T47D (cell line): ENCODE measurements at regions not wholly inside any gene's neighbourhood (a gene's known extent, or its start where the extent isn't known, plus 50 kb on each side); places are given as distances from the start of the nearest gene placed in this dataset.

Experiments
- DNase-seq, 2 experiments: peaks; one replicate each; pipeline versions ENCODE4 v3.0.0 to v3.0.0-alpha.2; 2011 to 2012; ENCODE audit warnings: low read depth in 1 of 2, low spot score in 1 of 2
- JUND ChIP-seq: IDR thresholded peaks from 2 replicates; pipeline ENCODE4 v1.6.1; 2012; ENCODE audit warnings: low read depth
- in situ Hi-C: cut with HindIII; loops from 2 replicates; pipeline ENCODE4 v1.10.0; 2016; ENCODE audit warnings: low sequenced_read_pairs, low pct_unique_long_range_greater_than_20kb

DNA sequence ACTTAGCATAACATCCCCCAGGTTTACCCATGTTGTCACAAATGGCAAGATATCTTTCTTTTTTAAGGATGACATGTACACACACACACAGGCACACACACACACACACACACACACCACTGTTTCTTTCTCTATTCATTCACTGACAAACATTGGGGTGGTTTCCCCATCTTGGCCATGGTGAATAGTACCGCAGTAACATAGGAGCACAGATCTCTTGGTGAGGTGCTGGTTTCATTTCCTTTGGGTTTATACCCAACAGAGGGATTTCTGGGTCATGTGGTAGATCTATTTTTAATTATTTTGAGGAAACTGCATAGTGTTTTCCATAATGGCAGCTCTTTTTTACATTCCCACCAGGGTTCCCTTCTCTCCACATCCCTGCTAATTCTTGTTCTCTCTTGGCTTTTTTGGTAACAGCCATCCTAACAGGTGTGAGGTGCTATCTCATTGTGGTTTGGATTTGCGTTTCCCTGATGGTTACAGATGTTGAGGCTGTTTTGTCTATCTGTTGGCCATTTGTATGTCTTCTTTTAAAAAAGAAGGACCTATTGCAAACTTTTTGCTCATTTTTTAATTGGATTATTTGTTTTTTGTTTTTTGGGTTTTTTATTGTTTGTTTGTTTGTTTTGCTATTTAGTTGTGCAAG is 251.7 kb upstream of the IRS2 start:
- no peak for TF ChIP-seq JUND
- DNase-seq = no peak
- in situ Hi-C loops = no loop called here

GRCh38 chr13:110036060-110036459 is 249.7 kb upstream of the IRS2 start:
- no peak for TF ChIP-seq JUND
- in situ Hi-C loops = no loop called here
- DNase-seq = no peak

DNA sequence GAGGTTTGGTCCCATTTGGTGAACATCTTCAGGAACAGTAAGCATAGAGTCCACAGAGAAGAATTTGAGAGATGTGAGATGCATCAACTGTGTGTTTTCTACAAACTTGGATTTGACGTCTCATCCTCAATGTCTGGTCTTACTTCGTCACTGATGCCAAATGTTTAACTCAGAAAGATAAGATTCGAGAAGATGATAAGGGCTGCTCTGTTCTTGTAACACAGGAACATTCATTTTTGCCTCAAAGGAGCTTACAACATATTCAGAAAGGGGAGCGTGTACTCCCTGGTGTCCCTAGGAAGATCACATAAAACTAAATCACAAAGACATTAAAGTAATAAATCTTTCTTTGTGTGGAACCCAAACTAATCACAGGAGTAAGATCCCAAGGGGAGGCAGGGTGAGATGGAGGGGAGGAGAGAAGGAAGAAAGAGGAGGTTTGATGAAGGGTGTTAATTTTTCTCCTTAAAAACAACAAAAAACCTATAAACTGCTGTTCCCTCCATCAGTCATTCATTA is 247.7 kb upstream of the IRS2 start:
- TF ChIP-seq JUND = no peak
- no peak for DNase-seq
- in situ Hi-C loops = no loop called here

- no peak for DNase-seq
- in situ Hi-C loops = no loop called here
- no peak for TF ChIP-seq JUND
Measured at GRCh38 chr13:110032969-110033368, 246.6 kb upstream of the IRS2 start.

DNA sequence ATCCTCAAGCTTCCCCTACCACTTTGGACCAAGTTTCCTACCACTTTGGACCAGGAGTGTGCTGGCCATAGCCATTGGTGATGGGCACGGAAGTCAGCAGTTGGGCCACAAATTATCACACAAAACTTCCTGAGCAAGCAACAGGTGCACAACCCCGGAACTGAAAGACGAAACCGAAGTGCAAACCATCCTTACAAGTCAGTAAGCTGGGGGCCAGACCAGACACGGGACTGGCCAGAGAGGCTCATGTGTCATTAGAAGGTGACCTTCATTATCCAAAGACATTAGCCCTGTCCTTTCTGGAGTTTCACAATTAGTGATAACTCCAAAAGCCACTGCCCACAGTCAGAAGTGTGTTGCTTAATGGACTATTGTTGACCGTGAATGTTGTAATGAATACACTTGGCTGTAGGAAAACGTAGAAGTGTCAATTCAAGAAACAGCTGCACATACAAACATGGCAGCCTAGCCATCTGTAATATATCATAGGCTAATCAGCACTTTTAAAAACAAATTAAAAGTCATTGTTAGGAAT is 244.1 kb upstream of the IRS2 start:
- in situ Hi-C loops = no loop called here
- TF ChIP-seq JUND = no peak
- DNase-seq = no peak

DNA sequence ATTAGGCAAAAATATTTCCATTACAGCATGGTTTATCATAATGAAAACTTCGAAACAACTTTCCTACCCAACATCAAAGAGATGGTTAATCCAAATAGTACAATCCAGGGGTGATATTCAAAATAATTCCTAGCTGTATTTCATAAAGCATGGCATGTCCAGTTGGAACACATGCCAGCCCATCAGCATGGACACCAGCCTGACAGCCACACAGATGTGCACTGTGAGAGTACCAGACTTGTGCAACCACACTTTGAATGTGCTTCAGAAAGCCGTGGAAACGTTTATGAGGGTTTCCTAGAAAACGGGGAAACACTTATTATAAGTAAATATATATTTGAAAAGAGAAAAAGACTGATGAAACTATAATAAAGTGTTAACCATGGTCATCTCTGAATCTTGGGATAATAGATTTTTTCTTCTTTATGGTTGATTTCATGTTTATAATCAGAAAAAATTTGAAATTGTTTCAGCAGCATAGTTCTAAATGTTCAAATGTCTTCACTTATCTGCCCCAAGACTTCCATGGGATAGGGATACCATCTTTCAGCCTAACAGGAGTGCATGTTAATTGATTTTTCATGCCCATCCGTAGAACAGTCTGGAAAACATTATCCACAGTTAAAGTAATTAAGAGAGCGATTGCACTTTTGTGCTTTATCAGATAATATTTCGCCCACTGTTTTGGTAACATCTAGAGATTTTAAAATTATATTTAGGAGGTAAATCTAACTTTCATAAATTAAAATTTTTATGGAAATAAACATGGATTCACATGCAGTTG is 242.6 kb upstream of the IRS2 start:
- TF ChIP-seq JUND = no peak
- in situ Hi-C loops = no loop called here
- DNase-seq = no peak

- no peak for TF ChIP-seq JUND
- DNase-seq = no peak
- in situ Hi-C loops = no loop called here
Measured at GRCh38 chr13:110028311-110028710, 241.9 kb upstream of the IRS2 start.

DNA sequence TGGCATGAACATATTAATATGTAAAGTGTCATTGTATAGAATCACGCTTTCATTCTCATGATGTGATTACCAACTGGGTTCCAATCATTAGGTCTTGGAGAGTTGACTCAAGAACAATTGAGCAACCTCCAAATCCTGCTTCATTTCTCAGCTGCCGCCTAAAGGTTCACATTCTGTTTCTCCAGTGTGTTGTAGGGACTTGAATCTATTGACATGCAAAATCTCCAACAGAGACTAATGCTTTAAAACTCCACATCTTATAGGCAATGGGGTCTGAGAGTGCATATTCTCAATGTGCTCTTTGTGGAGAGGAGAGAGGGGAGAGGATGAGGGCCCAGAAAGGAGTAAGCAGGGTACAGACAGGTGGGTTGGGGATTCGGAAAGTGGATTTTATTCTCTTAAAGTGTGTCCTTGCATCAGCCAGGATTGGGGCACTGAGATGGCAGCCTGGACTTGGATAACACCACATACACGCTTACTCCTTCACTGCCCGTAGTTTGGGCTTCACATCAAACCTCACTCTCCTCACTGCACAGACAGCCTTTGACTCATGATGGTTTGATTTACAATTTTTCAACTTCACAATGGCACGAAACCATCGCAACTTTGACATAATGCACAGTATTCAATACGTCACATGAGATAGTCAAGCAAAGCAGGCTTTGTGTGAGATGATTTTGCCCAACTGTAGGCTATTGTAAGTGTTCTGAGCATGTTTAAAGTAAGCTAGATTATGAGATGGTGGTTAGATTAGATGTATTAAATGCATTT is 241.3 kb upstream of the IRS2 start:
- no peak for DNase-seq
- TF ChIP-seq JUND = no peak
- in situ Hi-C loops = no loop called here

DNA sequence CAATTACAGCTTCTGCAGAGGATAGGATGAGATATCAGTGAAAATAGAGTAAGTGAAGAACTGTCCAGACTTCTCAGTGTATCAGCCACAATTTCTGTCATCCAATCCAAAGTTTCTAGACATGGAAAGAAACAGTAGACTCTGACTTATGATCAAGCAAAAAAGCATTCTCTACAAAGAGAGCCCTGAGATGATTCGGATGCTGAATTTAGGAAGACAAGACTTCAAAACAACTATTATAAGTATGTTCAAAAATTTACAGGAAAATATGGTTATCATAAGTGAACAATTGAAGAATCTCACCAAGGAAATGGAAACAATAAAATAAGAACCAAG is 238.2 kb upstream of the IRS2 start:
- no peak for TF ChIP-seq JUND
- in situ Hi-C loops = no loop called here
- DNase-seq = no peak

DNA sequence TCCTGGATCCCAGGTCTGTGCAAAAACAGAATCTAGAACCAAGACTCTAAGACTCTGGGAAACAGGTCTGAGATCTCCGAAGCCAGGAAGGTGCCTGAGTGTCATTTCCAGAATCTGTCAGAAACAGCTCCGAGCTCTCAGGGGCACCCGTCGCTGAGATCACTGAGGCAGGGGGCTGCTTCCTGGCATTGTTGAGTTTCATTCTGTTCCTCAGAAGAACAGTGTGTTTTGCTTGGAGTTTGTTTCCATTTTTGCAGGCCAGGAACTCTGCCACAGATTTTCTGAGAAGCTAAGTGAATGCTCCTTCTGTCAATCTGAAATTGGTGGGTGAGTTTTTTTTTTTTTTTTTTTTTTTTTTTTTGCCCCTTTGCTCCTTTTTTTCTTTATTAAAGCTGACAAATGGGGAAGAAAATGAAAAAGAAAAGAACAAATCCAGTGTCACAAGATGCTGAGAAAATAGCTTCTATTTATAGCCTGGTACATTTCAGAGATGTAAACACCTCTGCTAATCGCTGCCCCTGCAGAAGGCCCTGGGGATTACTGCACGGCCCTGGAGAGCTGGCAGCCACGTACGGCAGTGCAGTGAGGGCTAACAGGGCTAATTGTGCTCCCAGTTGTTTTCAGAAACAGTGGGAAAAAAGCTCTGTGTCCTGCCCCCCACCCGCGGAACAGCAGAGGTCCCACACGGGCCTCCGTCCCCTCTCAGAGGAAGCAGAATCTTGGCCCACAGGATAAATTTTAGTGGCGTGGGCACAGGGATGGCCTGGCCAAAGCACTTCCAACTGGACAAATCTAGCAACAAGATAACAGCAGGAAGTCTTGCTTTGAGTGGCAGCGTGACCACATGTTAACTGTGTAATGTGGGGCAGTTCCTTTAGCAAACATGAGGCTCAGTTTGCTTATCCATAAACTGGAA is 237.6 kb upstream of the IRS2 start:
- no peak for TF ChIP-seq JUND
- in situ Hi-C loops = no loop called here
- DNase-seq = no peak

DNA sequence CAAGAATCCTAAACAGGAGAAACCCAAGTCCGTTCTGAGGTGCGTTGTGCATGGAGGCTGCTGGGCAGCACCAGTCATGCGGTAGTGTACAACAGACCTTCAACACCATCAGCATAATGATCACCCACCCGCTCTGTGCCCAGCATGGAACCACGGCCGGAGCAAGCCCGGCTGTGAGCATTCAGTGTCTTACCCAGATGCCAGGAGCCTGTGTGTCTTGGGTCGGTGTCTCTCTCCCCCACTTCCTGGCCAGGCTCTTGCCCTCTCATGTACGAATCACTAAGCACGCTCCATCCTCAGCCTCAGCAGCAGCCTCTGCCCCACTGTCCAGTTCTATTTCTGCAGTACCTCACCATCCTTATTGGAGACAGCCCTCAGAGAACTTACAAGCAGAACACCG is 231.6 kb upstream of the IRS2 start:
- no peak for TF ChIP-seq JUND
- in situ Hi-C loops = no loop called here
- no peak for DNase-seq

DNA sequence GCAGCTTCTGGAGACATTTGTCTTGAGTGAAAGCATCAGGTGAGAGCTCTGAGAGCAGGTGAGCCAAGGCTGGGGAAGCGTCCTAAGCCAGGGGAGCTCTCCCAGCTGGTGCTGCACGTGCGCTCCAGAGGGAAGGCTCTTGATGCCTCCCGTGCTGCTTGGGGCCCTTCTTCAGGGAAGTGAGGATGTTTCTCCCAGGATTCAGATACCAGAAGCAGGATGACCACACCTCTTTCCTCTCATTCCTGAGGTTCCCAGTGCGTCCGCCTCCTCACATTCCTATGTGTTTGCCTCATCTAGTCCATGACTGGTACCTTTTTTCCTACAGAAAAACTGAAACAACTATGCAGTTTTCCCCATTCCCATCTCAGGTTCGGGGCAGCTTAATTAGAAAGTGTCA is 231.0 kb upstream of the IRS2 start:
- in situ Hi-C loops = no loop called here
- TF ChIP-seq JUND = no peak
- DNase-seq = peak in 1 of 2 experiments; percentile 47
